ENCODE measurements at regions not wholly inside any gene's neighbourhood (a gene's known extent, or its start where the extent isn't known, plus 50 kb on each side); places are given as distances from the start of the nearest gene placed in this dataset.

DNA sequence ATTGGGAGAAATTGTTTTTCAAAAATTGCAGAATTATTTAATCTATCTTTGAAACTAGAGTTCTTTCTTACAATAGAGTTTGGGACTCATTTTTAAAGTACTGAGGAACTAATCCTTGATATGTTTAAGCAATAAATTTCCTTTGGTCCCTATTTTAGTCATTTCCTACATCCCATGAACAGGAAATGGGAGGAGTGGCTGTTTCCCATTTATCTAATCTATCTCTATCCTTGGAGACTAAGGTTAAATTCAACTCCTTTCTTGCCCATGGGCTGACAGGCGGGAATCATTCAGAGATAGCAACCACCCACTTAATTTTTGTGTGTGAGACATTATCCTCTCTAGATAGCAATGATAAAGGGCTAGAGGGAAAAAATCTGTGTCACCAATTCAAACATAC, 131.6 kb upstream of the EMCN start:
- no peak for TF ChIP-seq POLR2A (IDR thresholded peaks at IDR 0.05)
- TF ChIP-seq, protein P1, sequence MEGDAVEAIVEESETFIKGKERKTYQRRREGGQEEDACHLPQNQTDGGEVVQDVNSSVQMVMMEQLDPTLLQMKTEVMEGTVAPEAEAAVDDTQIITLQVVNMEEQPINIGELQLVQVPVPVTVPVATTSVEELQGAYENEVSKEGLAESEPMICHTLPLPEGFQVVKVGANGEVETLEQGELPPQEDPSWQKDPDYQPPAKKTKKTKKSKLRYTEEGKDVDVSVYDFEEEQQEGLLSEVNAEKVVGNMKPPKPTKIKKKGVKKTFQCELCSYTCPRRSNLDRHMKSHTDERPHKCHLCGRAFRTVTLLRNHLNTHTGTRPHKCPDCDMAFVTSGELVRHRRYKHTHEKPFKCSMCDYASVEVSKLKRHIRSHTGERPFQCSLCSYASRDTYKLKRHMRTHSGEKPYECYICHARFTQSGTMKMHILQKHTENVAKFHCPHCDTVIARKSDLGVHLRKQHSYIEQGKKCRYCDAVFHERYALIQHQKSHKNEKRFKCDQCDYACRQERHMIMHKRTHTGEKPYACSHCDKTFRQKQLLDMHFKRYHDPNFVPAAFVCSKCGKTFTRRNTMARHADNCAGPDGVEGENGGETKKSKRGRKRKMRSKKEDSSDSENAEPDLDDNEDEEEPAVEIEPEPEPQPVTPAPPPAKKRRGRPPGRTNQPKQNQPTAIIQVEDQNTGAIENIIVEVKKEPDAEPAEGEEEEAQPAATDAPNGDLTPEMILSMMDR (IDR thresholded peaks at IDR 0.05): no peak
